NCI-H1930 (cell line): ENCODE measurements at regions not wholly inside any gene's neighbourhood (a gene's known extent, or its start where the extent isn't known, plus 50 kb on each side); places are given as distances from the start of the nearest gene placed in this dataset.
"Not testable (repeated sequence)": the region's sequence is repeated elsewhere in the genome, so short reads cannot be mapped to it uniquely, and the experiment has no call there.

Experiments
- DNase-seq, 2 experiments: peaks; one replicate each; lab custom pipeline; 2025; lab: John Stamatoyannopoulos, UW

DNA sequence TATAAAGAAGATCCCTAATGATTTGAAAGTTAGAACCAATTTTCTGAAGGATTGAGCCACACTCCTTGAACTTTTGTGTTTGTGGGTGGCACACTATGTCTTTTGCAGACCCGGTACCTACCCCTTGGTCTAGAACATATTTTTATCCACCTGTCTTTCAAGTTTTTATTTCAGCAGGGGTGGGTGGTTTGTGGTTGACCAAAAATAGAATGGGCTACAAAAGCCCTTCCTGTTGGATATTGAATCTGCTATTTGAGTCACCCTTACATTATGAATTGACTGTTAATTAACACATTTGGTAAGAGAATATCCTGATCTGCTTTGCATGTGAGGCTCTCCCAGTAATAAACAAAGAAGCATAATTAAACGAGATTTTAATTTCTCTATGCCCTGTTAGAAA is 401.2 kb downstream of the POTEH start:
- DNase-seq, result not testable (repeated sequence)

DNA sequence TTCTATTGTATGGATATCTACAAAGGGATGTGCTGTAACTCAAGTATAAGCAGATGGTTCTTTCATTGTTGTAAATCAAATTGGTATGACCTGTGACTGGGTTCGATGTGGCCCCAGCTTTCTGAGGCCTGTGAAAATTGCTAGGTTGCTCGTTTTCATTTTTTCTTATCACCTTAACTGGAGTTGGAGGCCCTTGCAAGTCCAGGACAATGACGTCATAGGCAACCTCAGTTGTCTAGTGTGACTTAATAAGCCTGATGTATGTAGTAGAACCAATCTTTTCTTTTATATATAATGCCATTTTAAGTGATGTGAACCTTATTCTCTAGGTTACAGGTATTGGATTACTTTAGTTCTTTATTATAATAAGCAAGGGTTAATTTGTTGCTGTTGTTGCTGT is 415.3 kb downstream of the POTEH start:
- DNase-seq, result not testable (repeated sequence)

DNA sequence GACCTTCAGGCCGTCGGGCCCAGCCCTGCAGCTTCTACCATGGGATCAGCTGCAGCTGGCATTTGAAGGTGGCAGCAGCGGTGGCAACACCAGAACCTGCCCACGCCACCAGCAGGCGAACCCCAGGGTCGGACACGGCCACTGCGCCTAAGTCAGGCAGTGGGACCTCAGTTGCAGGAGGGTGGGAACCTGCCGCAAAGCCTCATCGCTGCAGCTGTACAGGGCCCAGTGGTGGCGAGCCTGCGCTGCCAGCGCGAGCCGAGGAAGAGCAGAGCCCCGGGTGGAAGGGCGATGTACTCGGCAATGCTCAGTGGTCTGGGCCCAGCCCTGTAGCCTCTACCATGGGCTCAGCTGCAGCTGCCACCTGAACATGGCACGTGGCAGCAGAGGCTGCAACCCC is 441.6 kb downstream of the POTEH start:
- not testable (repeated sequence) for DNase-seq

- peak; percentile 16 to 42 for DNase-seq
Measured at GRCh38 chr22:16131918-16132317, 442.1 kb downstream of the POTEH start.

DNA sequence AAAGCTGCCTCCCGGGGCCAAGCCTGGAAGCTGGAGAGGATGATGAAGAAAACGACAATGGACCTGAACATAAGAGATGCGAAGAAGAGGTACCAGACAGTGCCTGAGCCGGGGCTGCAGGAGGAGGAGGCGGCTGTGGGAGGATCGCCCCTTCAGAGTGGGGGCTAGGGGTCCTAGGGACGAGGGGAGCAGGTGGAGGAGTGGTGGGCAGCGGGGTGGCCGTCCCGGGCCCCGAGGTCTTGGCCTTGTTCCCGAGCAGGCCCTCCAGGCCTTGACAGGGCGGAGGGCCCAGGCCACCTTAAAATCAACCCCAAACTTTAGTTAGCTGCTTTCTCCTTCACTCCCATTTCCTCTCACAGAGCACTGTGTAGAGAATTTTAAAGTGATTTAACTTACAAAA is 442.8 kb downstream of the POTEH start:
- not testable (repeated sequence) for DNase-seq

GRCh38 chr22:16146101-16146500 is 446.5 kb downstream of the CCT8L2 start:
- not testable (repeated sequence) for DNase-seq

DNA sequence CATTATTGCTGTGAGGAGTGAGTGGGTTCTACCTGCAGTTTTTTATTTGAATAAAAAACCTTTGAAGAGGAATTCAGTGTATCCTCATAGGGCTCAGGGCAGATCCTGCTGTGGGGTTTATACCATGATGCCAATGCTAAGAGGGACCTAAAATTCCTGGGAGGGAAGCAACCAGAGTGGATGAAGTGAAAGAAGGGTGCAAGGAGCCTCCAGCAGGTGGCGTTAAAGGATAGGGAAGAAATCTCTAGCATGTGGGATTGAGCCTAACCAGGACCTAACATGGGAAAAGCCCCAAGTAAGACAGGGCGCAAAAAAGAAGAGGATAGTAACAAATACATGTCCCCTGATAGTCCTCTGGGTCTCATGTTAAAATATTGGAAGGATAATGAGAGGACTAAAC is 445.7 kb downstream of the CCT8L2 start:
- not testable (repeated sequence) for DNase-seq

DNA sequence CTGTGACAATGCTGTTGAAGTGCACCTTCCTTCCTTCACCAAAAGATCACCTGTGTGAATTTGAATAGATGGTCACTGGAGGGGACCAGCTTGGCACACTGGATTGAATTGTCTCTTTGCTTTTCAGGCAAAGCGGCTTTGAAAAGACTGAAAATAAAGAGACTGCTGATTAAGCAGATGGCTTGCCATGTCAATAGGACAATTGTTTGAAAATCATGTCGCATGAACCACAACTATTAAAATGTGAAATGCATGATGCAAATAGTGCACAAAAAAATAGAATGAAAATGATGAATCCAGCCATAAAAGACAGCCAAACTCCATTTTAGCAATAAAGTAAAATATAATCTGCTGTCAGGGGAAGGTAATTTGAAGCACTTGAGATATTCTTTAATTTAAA is 415.3 kb downstream of the CCT8L2 start:
- DNase-seq, result not testable (repeated sequence)

- not testable (repeated sequence) for DNase-seq
Measured at GRCh38 chr22:16183864-16184263, 408.7 kb downstream of the CCT8L2 start.
